Epithelial cell of proximal tubule (primary cell): ENCODE measurements at regions not wholly inside any gene's neighbourhood (a gene's known extent, or its start where the extent isn't known, plus 50 kb on each side); places are given as distances from the start of the nearest gene placed in this dataset.

Source experiments
- DNase-seq: peaks from one replicate; pipeline ENCODE4 v3.0.0-alpha.2; 2011; ENCODE audit warnings: low read depth
- H3K4me3 ChIP-seq: 2 replicates; pipeline ENCODE4 v1.5.1; 2011; ENCODE audit warnings: low read depth, mild to moderate bottlenecking, low read length
- CTCF ChIP-seq: conservative IDR thresholded peaks from 2 replicates; pipeline ENCODE4 v1.5.1; 2012; ENCODE audit warnings: low read depth, mild to moderate bottlenecking, low read length

- H3K4me3 ChIP-seq, result no peak overlapping the region
- peak; percentile 32 for TF ChIP-seq CTCF
- no peak for DNase-seq
Observed at GRCh38 chr2:58449286-58450010, 208.3 kb upstream of the FANCL start.

- no peak for TF ChIP-seq CTCF
- no peak overlapping the region for H3K4me3 ChIP-seq
- DNase-seq, result no peak
Observed at GRCh38 chr2:58448845-58449244, 207.7 kb upstream of the FANCL start.

- TF ChIP-seq CTCF, result peak; percentile 91
- DNase-seq, result peak; percentile 18
- no peak overlapping the region for H3K4me3 ChIP-seq
Observed at GRCh38 chr2:58448065-58448507, 207.0 kb upstream of the FANCL start.

DNA sequence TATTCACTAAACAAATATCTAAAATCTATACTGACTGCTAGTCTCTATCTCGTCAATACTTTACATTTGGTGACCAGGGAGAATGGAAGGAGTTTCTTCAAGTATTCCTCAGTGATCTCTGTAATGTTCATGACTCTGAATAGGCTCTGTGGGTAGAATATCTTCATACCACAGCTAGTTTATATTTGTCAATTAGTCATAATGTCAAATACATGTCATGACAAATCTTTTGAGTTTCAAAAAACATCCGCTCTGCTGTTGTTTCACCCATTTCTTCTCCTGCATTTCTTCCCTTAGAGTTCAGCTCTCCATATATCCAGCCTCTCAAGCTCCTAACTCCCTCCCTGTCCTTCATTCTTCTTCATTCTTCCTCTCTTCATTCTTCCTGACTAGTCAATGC lies 206.5 kb upstream of the FANCL start:
- TF ChIP-seq CTCF, result no peak
- DNase-seq, result no peak
- no peak overlapping the region for H3K4me3 ChIP-seq

GRCh38 chr2:58441643-58442042 lies 200.5 kb upstream of the FANCL start:
- no peak overlapping the region for H3K4me3 ChIP-seq
- no peak for DNase-seq
- TF ChIP-seq CTCF, result no peak

DNA sequence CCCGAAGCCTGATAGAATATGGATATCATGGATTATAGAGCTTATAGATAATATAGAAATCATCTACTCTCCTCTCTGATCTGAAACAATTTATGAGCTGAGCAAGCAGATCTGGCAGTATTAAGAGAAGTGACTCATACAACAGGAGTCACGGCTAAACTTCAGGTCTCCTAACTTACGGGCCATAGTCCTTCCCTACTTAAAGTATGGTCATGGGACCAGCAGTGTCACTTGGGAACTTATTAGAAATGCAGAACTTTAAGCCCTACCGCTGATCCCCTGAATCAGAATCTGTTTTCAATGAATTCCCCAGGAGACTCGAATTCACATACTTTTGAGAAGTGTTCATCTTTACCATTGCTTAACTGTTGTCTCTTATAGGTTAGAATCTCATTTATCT lies 195.7 kb upstream of the FANCL start:
- no peak for TF ChIP-seq CTCF
- no peak overlapping the region for H3K4me3 ChIP-seq
- DNase-seq, result no peak

- DNase-seq, result no peak
- no peak overlapping the region for H3K4me3 ChIP-seq
- TF ChIP-seq CTCF, result no peak
Observed at GRCh38 chr2:58435246-58435645, 194.1 kb upstream of the FANCL start.
